ENCODE measurements at regions not wholly inside any gene's neighbourhood (a gene's known extent, or its start where the extent isn't known, plus 50 kb on each side); places are given as distances from the start of the nearest gene placed in this dataset.
"Not testable (repeated sequence)": the region's sequence is repeated elsewhere in the genome, so short reads cannot be mapped to it uniquely, and the experiment has no call there.

DNA sequence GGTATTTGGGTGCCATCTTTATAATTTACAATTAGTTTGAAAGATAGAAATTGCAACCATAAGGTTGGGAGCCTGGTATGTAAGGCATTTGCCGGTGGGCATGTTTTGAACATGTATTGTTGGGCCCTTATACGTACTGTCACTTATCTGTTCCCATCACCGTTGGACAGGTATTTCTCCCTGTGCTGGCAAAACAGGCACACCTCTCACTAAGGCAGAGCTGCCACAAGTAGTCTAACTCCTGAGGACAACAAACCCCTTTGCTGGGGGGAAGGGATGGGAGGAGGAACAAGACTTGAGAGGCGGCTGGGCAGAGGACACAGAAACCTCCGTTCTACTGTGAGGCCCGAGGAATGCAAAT, 52.0 kb upstream of the NEK3 start:
- intact Hi-C loops (cut with DNase I); ATAC-seq (ENCODE audit: low FRiP score); H3K27me3 ChIP-seq (ENCODE audit: control insufficient read depth in 1 of 2, insufficient read depth in 2 of 2, low read length in 1 of 2); H3K27ac ChIP-seq (ENCODE audit: low read depth in 1 of 2, low read length in 2 of 2); H3K36me3 ChIP-seq (ENCODE audit: control insufficient read depth in 1 of 2, insufficient read depth in 2 of 2, low read length in 1 of 2); H3K9me3 ChIP-seq (ENCODE audit: control insufficient read depth, low read length); H3K4me1 ChIP-seq (ENCODE audit: control insufficient read depth in 1 of 2, insufficient read depth in 2 of 2, low read length in 2 of 2); DNase-seq; H3K4me3 ChIP-seq (ENCODE audit: low read length in 2 of 2): not testable (repeated sequence)
- 67 to 88% methylated on average over 3 to 6 of the region's 6 CpGs for WGBS, 2 donors

DNA sequence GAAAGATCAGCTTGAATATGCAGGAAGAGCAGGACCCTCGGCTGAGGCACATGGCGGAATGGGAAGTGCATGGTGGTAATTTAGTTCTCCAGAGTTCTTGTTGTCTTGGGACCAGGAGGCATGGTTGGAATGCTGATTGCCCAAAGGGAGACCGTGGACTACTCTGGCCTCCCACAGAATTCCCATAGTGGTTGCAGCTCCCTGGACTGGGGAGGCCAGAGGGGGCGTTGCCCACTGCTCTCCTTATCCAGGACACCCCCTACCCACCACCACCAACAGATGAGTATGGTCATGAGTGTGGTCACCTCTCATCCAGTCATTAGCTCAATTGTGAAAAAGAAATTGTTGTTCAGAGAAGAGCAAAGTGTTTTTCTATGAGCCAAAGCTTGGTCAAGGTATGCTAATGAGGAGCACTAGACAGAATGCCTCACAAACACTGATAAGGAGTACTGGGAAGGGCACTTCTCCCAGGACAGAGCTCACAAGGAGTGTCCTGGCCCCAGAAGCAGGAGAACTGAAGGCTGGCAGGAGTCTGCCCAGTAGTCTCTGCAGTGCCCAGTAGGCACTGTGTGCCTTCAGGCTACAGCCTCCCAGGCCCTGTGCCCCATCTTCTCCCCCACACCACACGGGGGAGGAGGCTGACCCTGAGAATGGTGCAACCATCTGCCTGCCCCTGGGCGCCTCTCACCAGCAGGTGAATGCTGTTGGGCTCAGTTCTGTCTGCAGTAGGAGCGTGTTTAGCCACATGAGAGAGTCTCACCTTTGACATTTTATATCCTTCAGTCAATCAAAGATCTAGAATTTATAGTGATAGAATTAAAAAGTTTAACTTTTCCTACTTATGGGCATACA, 51.4 kb upstream of the NEK3 start:
- WGBS, 2 donors = 76 to 78% methylated on average over 5 of the region's 7 CpGs
- DNase-seq; intact Hi-C loops (cut with DNase I); H3K27me3 ChIP-seq (ENCODE audit: control insufficient read depth in 1 of 2, insufficient read depth in 2 of 2, low read length in 1 of 2); H3K4me3 ChIP-seq (ENCODE audit: low read length in 2 of 2); H3K27ac ChIP-seq (ENCODE audit: low read depth in 1 of 2, low read length in 2 of 2); H3K9me3 ChIP-seq (ENCODE audit: control insufficient read depth, low read length); H3K36me3 ChIP-seq (ENCODE audit: control insufficient read depth in 1 of 2, insufficient read depth in 2 of 2, low read length in 1 of 2); ATAC-seq (ENCODE audit: low FRiP score); H3K4me1 ChIP-seq (ENCODE audit: control insufficient read depth in 1 of 2, insufficient read depth in 2 of 2, low read length in 2 of 2): not testable (repeated sequence)
